PC-3 (cell line): ENCODE measurements at regions not wholly inside any gene's neighbourhood (a gene's known extent, or its start where the extent isn't known, plus 50 kb on each side); places are given as distances from the start of the nearest gene placed in this dataset.

Source experiments
- ATAC-seq: fragments of 200-7000 bp; cut with Tn5 transposase; 2 replicates; pipeline ENCODE4 v1.9.1; 2020; ENCODE audit warnings: mild to moderate bottlenecking, moderate library complexity
- BruUV-seq: library from RNA; stranded (reverse); fragments of 400-500 nt; replicated peaks from 2 replicates; lab custom pipeline; 2021; lab: Mats Ljungman, UMichigan
- CTCF ChIA-PET: fragments of 300-600 bp; sonication (Branson Sonifier 250); formaldehyde crosslinking; loops from one replicate; lab custom pipeline; 2022; ENCODE audit warnings: antibody characterized with exemption; lab: Charles Lee
- POLR2A ChIA-PET: fragments of 300-600 bp; sonication (Branson Sonifier 250); formaldehyde crosslinking; loops from one replicate; lab custom pipeline; 2022; ENCODE audit warnings: antibody characterized with exemption; ENCODE audit not compliant: unreplicated experiment; lab: Charles Lee
- DNase-seq: peaks from one replicate; pipeline ENCODE4 v3.0.0-alpha.2; 2015
- H2AFZ ChIP-seq: fragments of 300-600 bp; sonication (generic); 2 replicates; pipeline ENCODE4 v1.6.0; 2016; ENCODE audit warnings: antibody characterized with exemption, low read length
- H3F3A ChIP-seq: fragments of 300-600 bp; sonication (generic); one replicate; pipeline ENCODE4 v1.6.0; 2017; ENCODE audit warnings: antibody characterized with exemption, low read length, control low read depth, mild to moderate bottlenecking; ENCODE audit not compliant: unreplicated experiment
- H3K27ac ChIP-seq: fragments of 300-600 bp; sonication (generic); 2 replicates; pipeline ENCODE4 v1.5.1; 2016; ENCODE audit warnings: mild to moderate bottlenecking, low read length
- H3K27me3 ChIP-seq: fragments of 300-600 bp; sonication (generic); 2 replicates; pipeline ENCODE4 v1.6.1; 2016; ENCODE audit warnings: low read length, mixed read lengths
- H3K36me3 ChIP-seq: fragments of 300-600 bp; sonication (generic); 2 replicates; pipeline ENCODE4 v1.6.1; 2016; ENCODE audit warnings: low read depth, mixed run types, low read length, mixed read lengths
- H3K4me1 ChIP-seq: fragments of 300-600 bp; sonication (generic); 2 replicates; pipeline ENCODE4 v1.5.1; 2016; ENCODE audit warnings: low read length; ENCODE audit not compliant: insufficient read depth
- H3K4me2 ChIP-seq: fragments of 300-600 bp; sonication (generic); 2 replicates; pipeline ENCODE4 v1.6.0; 2016; ENCODE audit warnings: low read length
- H3K4me3 ChIP-seq: fragments of 300-600 bp; sonication (generic); 2 replicates; pipeline ENCODE4 v1.5.1; 2016; ENCODE audit warnings: mild to moderate bottlenecking, low read length, mixed read lengths
- H3K79me2 ChIP-seq: fragments of 300-600 bp; sonication (generic); 2 replicates; pipeline ENCODE4 v1.6.1; 2017; ENCODE audit warnings: low read length, mixed read lengths
- H3K9ac ChIP-seq: fragments of 300-600 bp; sonication (generic); 2 replicates; pipeline ENCODE4 v1.6.0; 2016; ENCODE audit warnings: mild to moderate bottlenecking, low read length
- H3K9me2 ChIP-seq: fragments of 300-600 bp; sonication (generic); replicated peaks from 2 replicates; pipeline ENCODE4 v1.6.1; 2016; ENCODE audit warnings: mixed run types, low read length, mixed read lengths
- H3K9me3 ChIP-seq: fragments of 300-600 bp; sonication (generic); 2 replicates; pipeline ENCODE4 v1.6.1; 2016; ENCODE audit warnings: low read length, mixed read lengths
- H4K20me1 ChIP-seq: fragments of 300-600 bp; sonication (generic); 2 replicates; pipeline ENCODE4 v1.6.1; 2016; ENCODE audit warnings: low read length, mixed read lengths
- CTCF ChIP-seq: fragments of 300-600 bp; sonication (generic); conservative IDR thresholded peaks from 2 replicates; pipeline ENCODE4 v1.5.1; 2017; ENCODE audit warnings: antibody characterized with exemption, low read depth, mild to moderate bottlenecking, low read length
- EZH2 ChIP-seq: fragments of 300-600 bp; sonication (generic); IDR thresholded peaks from one replicate; pipeline ENCODE4 v1.6.1; 2017; ENCODE audit warnings: antibody characterized with exemption, mild to moderate bottlenecking, low read length; ENCODE audit not compliant: unreplicated experiment
- EZH2phosphoT487 ChIP-seq: fragments of 300-600 bp; sonication (generic); IDR thresholded peaks from 2 replicates; pipeline ENCODE4 v1.6.1; 2018; ENCODE audit warnings: mild to moderate bottlenecking, antibody characterized with exemption, low read length, borderline replicate concordance
- intact Hi-C: fragments of 100-400 bp; cut with micrococcal nuclease; formaldehyde crosslinking; loops from 2 replicates; pipeline ENCODE4 v1.9.0; 2023

- no TSS peak for BruUV-seq
- CTCF ChIA-PET, result no interaction called here
Measured at GRCh38 chr15:29377161-29377560, 107.5 kb upstream of the NSMCE3 start.

GRCh38 chr15:29376590-29376989 lies 107.0 kb upstream of the NSMCE3 start:
- no peak overlapping the region for H2AFZ ChIP-seq
- no peak for TF ChIP-seq EZH2
- TF ChIP-seq EZH2phosphoT487, result no peak
- TF ChIP-seq CTCF, result no peak
- no peak overlapping the region for H3K27ac ChIP-seq
- no peaks in the 10 kb centered on the region for H4K20me1 ChIP-seq
- no peaks in the 10 kb centered on the region for H3K36me3 ChIP-seq
- intact Hi-C loops, result no loop called here
- H3K9me2 ChIP-seq, result no peaks in the 10 kb centered on the region
- no TSS peak for BruUV-seq
- peaks cover 27% of the 10 kb centered on the region; the same call in 1 of the 2 replicates for H3K27me3 ChIP-seq
- no peaks in the 10 kb centered on the region for H3K9me3 ChIP-seq
- ChIA-PET POLR2A (no interaction called here), CTCF (no interaction called here)
- DNase-seq (no peak), ATAC-seq (no peak)
- no peak overlapping the region for H3K4me2 ChIP-seq
- H3K4me3 ChIP-seq, result no peak overlapping the region
- no peaks in the 10 kb centered on the region for H3K79me2 ChIP-seq
- H3K4me1 ChIP-seq, result no peaks in the 10 kb centered on the region
- H3K9ac ChIP-seq, result no peak overlapping the region
- H3F3A ChIP-seq, result no peaks in the 10 kb centered on the region

More at GRCh38 chr15:29377161-29377560, 107.5 kb upstream of the NSMCE3 start:
- no peak overlapping the region for H3K9ac ChIP-seq
- no peak overlapping the region for H3K4me2 ChIP-seq
- intact Hi-C loops, result no loop called here
- H3K4me1 ChIP-seq, result no peaks in the 10 kb centered on the region
- TF ChIP-seq EZH2 (no peak), CTCF (no peak), EZH2phosphoT487 (no peak)
- H4K20me1 ChIP-seq, result no peaks in the 10 kb centered on the region
- no peaks in the 10 kb centered on the region for H3K36me3 ChIP-seq
- no peaks in the 10 kb centered on the region for H3K9me3 ChIP-seq
- no peaks in the 10 kb centered on the region for H3K9me2 ChIP-seq
- no peak for DNase-seq
- H2AFZ ChIP-seq, result no peak overlapping the region
- H3K4me3 ChIP-seq, result no peak overlapping the region
- ATAC-seq, result no peak
- H3K79me2 ChIP-seq, result no peaks in the 10 kb centered on the region
- H3F3A ChIP-seq, result no peaks in the 10 kb centered on the region
- no peak overlapping the region for H3K27ac ChIP-seq
- POLR2A ChIA-PET, result no interaction called here
- H3K27me3 ChIP-seq, result peaks cover 27% of the 10 kb centered on the region; the same call in 1 of the 2 replicates

- ChIA-PET POLR2A (interaction anchor here (0.6 kb wide), 1 partner anchor 229 kb away, joined by 4 read pairs; no protein-coding TSS in a partner anchor), CTCF (no interaction called here)
- TF ChIP-seq EZH2 (no peak), CTCF (no peak), EZH2phosphoT487 (no peak)
- H3K27me3 ChIP-seq, result 0 out of 2 replicates have a peak, but pooled peaks cover 12% of the 10 kb centered on the region
- no TSS peak for BruUV-seq
- H3K27ac ChIP-seq, result no peak overlapping the region
- intact Hi-C loops, result loop anchor here (10.0 kb wide), 1 partner anchor 196 kb away; no protein-coding TSS in a partner anchor
- H2AFZ ChIP-seq, result no peak overlapping the region
- no peak overlapping the region for H3K4me2 ChIP-seq
- 0 out of 2 replicates have a peak, but pooled peaks cover 1% of the 10 kb centered on the region for H3K4me1 ChIP-seq
- H3K4me3 ChIP-seq, result no peak overlapping the region
- ATAC-seq (no peak), DNase-seq (no peak)
- no peaks in the 10 kb centered on the region for H3F3A ChIP-seq
- no peaks in the 10 kb centered on the region for H3K9me2 ChIP-seq
- H3K79me2 ChIP-seq, result no peaks in the 10 kb centered on the region
- H4K20me1 ChIP-seq, result no peaks in the 10 kb centered on the region
- peaks cover 12% of the 10 kb centered on the region; the same call in 1 of the 2 replicates for H3K9me3 ChIP-seq
- H3K36me3 ChIP-seq, result no peaks in the 10 kb centered on the region
- H3K9ac ChIP-seq, result no peak overlapping the region
Measured at GRCh38 chr15:29369261-29369660, 99.6 kb upstream of the NSMCE3 start.
